Activated T-cell treated with anti-CD3 and anti-CD28 coated beads, Interleukin-2, amount 50 U/mL, for 4 hours (primary cell): ENCODE measurements at regions not wholly inside any gene's neighbourhood (a gene's known extent, or its start where the extent isn't known, plus 50 kb on each side); places are given as distances from the start of the nearest gene placed in this dataset.

Experiments
- ATAC-seq, 2 donors: fragments of 200-7000 bp; cut with Tn5 transposase; one replicate each; pipeline ENCODE4 v1.10.0; 2021
- DNase-seq: peaks from one replicate; pipeline ENCODE4 v3.0.0-alpha.2; 2020
- H3K27me3 Mint-ChIP-seq: one replicate; pipeline ENCODE4 v1.8.0; 2021; ENCODE audit warnings: low read depth, mixed read lengths
- H3K36me3 Mint-ChIP-seq: one replicate; pipeline ENCODE4 v1.8.0; 2022; ENCODE audit warnings: mixed read lengths; ENCODE audit not compliant: insufficient read depth
- H3K4me1 Mint-ChIP-seq: one replicate; pipeline ENCODE4 v1.8.0; 2021; ENCODE audit warnings: low read depth, mixed read lengths
- H3K4me3 Mint-ChIP-seq: one replicate; pipeline ENCODE4 v1.8.0; 2021; ENCODE audit warnings: mild to moderate bottlenecking, moderate library complexity, mixed read lengths
- H3K9me3 Mint-ChIP-seq: one replicate; pipeline ENCODE4 v1.8.0; 2021; ENCODE audit warnings: mixed read lengths

- H3K36me3 Mint-ChIP-seq: no peaks in the 10 kb centered on the region
- DNase-seq (no peak), ATAC-seq (no peak)
- H3K27me3 Mint-ChIP-seq: no peaks in the 10 kb centered on the region
- peaks cover 16% of the 10 kb centered on the region for H3K9me3 Mint-ChIP-seq
- no peaks in the 10 kb centered on the region for H3K4me1 Mint-ChIP-seq
- no peak overlapping the region for H3K4me3 Mint-ChIP-seq
Measured at GRCh38 chr2:81158505-81158904, 854.0 kb upstream of the LRRTM1 start.

- Mint-ChIP-seq H3K9me3 (peaks cover 27% of the 10 kb centered on the region), H3K4me3 (no peak overlapping the region), H3K27me3 (no peaks in the 10 kb centered on the region), H3K36me3 (no peaks in the 10 kb centered on the region), H3K4me1 (no peaks in the 10 kb centered on the region)
- no peak for DNase-seq
- ATAC-seq: no peak
Measured at GRCh38 chr2:81148323-81148722, 843.8 kb upstream of the LRRTM1 start.

DNA sequence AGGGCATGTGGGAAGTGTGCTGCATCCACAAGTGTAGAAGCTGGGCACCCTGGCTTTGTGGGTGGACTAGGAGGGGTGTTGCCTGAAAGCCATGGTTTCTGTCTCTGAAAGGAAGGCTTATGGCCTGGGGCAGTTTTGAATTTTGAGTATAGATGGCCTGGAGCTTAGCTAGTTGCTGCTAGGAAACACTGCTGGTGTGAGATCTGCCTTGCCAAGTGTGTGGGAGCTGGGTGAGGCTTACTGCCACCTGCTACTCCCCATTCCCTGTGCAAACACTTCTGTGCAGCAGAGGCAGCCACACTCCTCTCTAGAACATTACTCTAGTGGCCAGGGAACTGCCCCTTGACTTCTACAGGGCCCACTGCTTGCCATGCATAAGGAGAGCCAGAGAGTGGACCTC lies 831.7 kb upstream of the LRRTM1 start:
- no peak for DNase-seq
- no peak for ATAC-seq
- Mint-ChIP-seq H3K4me1 (no peaks in the 10 kb centered on the region), H3K36me3 (no peaks in the 10 kb centered on the region), H3K9me3 (peaks cover 16% of the 10 kb centered on the region), H3K4me3 (no peak overlapping the region), H3K27me3 (no peaks in the 10 kb centered on the region)

DNA sequence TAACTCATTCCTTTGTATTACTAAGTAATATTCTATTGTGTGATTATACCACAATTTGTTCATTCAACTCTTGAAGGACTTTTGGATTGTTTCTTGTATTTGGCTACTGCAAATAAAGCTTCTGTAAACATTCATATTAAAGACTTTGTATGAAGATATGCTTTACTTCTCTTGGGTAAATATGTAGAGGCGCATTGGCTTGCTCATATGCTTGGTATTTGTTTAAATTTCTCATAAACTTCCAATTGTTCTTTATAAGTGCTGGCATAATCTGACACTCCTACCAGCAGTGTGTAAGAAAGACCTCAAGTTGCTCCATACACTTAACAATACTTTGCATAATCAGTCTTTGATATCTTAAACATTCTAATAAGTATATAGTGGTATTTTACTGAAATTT lies 792.8 kb upstream of the LRRTM1 start:
- Mint-ChIP-seq H3K9me3 (peaks cover 16% of the 10 kb centered on the region), H3K27me3 (no peaks in the 10 kb centered on the region), H3K36me3 (no peaks in the 10 kb centered on the region), H3K4me1 (no peaks in the 10 kb centered on the region), H3K4me3 (no peak overlapping the region)
- no peak for ATAC-seq
- no peak for DNase-seq

- DNase-seq (no peak), ATAC-seq (no peak)
- H3K36me3 Mint-ChIP-seq: no peaks in the 10 kb centered on the region
- no peaks in the 10 kb centered on the region for H3K4me1 Mint-ChIP-seq
- H3K27me3 Mint-ChIP-seq: no peaks in the 10 kb centered on the region
- H3K4me3 Mint-ChIP-seq: no peak overlapping the region
- peaks cover 16% of the 10 kb centered on the region for H3K9me3 Mint-ChIP-seq
Measured at GRCh38 chr2:81093031-81093430, 788.5 kb upstream of the LRRTM1 start.

DNA sequence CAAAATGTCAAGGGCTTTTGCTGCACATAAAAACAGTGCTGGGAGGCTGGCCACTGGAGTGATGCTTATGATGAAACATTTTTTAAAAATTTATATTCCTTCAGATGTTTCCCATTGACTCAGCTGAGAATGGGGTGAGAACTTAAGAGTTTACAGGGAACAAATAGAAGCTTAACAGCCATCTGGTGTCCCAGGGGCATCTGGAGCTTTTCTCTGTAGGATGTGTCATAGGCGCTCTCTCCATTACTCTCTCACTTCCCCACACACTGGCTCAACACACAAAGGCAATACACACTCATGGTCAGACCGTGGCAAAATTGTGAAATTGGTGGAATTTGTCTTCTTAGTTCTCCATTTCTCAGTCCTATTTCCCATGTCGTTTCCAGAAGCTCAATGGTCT lies 783.1 kb upstream of the LRRTM1 start:
- no peak for ATAC-seq
- no peak overlapping the region for H3K4me3 Mint-ChIP-seq
- no peak for DNase-seq
- no peaks in the 10 kb centered on the region for H3K36me3 Mint-ChIP-seq
- H3K4me1 Mint-ChIP-seq: no peaks in the 10 kb centered on the region
- H3K27me3 Mint-ChIP-seq: no peaks in the 10 kb centered on the region
- H3K9me3 Mint-ChIP-seq: peaks cover 14% of the 10 kb centered on the region

- Mint-ChIP-seq H3K4me1 (no peaks in the 10 kb centered on the region), H3K27me3 (no peaks in the 10 kb centered on the region), H3K36me3 (no peaks in the 10 kb centered on the region), H3K4me3 (no peak overlapping the region), H3K9me3 (peaks cover 20% of the 10 kb centered on the region)
- DNase-seq (no peak), ATAC-seq (no peak)
Measured at GRCh38 chr2:81084101-81084500, 779.5 kb upstream of the LRRTM1 start.

DNA sequence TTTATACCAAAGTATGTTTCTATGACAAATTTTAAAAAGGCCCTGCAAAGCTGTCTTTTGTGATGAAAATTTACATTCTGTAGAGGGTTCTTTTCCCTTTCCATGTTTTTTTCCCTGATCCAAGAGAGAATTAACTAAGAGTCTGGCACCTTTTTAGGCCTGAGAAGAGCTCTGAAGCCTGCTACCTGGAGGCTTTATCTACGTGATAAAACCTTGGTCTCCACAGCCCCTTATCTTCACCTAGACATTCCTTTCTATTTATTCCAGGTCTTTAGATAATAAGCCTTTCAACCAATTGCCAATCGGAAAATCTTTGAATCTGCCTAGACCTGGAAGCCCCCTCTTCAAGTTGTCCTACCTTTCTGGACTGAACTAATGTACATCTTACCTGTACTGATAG lies 774.1 kb upstream of the LRRTM1 start:
- Mint-ChIP-seq H3K36me3 (no peaks in the 10 kb centered on the region), H3K4me3 (no peak overlapping the region), H3K27me3 (no peaks in the 10 kb centered on the region), H3K9me3 (peaks cover 19% of the 10 kb centered on the region), H3K4me1 (no peaks in the 10 kb centered on the region)
- DNase-seq (no peak), ATAC-seq (no peak)

GRCh38 chr2:81078102-81078501 lies 773.5 kb upstream of the LRRTM1 start:
- Mint-ChIP-seq H3K9me3 (peaks cover 18% of the 10 kb centered on the region), H3K27me3 (no peaks in the 10 kb centered on the region), H3K4me1 (no peaks in the 10 kb centered on the region), H3K4me3 (no peak overlapping the region), H3K36me3 (no peaks in the 10 kb centered on the region)
- no peak for ATAC-seq
- DNase-seq: no peak

DNA sequence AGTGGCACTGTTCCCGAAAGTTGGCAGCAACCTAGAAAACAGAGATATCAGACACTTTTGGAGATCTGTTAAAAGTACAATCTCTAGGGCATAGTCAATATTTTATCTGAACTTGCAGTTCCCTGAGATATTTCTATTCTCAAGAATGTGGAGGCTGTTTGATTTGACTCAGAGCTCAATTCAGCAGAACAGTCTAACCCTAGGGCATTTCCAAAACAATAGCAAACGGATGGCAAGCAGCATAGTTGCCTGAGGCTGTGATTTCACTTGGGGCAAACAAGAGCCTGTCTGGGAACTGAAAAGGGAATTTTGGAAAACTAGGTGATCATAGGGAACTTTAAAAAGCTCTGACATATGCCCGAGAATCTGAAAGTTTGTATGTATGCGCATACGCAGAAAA lies 772.8 kb upstream of the LRRTM1 start:
- DNase-seq (no peak), ATAC-seq (no peak)
- Mint-ChIP-seq H3K4me3 (no peak overlapping the region), H3K27me3 (no peaks in the 10 kb centered on the region), H3K9me3 (peaks cover 15% of the 10 kb centered on the region), H3K4me1 (no peaks in the 10 kb centered on the region), H3K36me3 (no peaks in the 10 kb centered on the region)

DNA sequence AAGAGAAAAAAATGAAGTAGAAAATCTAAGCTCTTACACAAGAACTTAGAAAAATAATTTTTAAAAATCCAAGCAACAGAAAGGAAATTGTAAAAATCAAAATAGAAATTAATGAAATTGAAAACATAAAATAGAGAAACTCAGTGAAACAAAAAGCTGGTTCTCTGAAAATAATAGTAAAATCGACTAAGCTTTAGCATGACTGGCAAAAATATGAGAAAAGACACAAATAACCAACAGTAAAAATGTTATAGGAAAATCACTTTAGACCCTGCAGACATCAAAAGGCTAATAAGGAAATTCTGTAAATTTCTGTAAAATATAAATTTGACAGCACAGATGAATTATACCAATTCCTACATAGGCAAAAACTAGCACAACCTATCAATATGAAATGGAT lies 768.9 kb upstream of the LRRTM1 start:
- H3K36me3 Mint-ChIP-seq: no peaks in the 10 kb centered on the region
- H3K27me3 Mint-ChIP-seq: no peaks in the 10 kb centered on the region
- DNase-seq (no peak), ATAC-seq (no peak)
- H3K9me3 Mint-ChIP-seq: peaks cover 4% of the 10 kb centered on the region
- no peak overlapping the region for H3K4me3 Mint-ChIP-seq
- H3K4me1 Mint-ChIP-seq: no peaks in the 10 kb centered on the region

DNA sequence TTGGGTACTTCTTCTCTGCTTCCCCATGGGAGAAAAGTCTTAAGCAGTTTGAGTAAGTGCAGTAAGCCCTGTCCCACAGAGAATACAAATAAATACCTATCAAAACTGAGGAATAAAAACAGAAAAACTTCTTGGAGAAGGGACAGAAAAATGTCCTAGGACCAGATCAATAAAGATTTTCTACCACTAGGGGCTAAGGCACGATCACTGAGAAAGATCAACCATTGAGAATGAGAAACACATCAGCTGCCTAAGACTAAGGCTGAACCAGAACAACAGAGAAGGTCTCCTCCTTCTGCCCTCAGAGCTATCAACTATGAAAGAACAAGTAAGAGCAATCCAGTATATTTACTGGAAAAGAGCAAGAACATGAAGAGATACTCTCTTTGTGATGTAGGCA lies 763.6 kb upstream of the LRRTM1 start:
- no peak overlapping the region for H3K4me3 Mint-ChIP-seq
- no peaks in the 10 kb centered on the region for H3K27me3 Mint-ChIP-seq
- H3K9me3 Mint-ChIP-seq: peaks cover 15% of the 10 kb centered on the region
- H3K36me3 Mint-ChIP-seq: no peaks in the 10 kb centered on the region
- H3K4me1 Mint-ChIP-seq: no peaks in the 10 kb centered on the region
- ATAC-seq: no peak
- no peak for DNase-seq

DNA sequence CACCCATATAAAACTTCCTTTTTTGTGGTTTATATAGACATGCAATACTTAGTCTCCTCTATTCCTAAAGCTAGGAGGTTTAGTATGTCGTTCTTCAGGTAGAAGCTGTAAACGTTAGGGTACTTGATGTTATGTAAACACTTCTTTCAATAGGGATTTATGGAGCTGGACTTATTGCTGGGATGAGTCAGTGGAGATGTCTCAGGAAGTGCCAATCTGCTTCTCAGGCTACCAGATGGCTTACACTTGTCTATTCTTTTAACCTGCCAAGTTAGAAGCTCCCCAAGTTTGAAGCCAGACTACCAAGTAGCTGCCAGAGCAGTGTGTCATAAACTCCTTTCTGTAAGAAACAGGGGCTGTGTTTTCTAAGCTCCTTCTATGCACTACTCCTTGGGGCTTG lies 756.5 kb upstream of the LRRTM1 start:
- ATAC-seq: no peak
- no peaks in the 10 kb centered on the region for H3K36me3 Mint-ChIP-seq
- no peaks in the 10 kb centered on the region for H3K4me1 Mint-ChIP-seq
- H3K27me3 Mint-ChIP-seq: no peaks in the 10 kb centered on the region
- H3K4me3 Mint-ChIP-seq: no peak overlapping the region
- H3K9me3 Mint-ChIP-seq: peaks cover 29% of the 10 kb centered on the region
- DNase-seq: no peak

GRCh38 chr2:81050580-81051095 lies 746.1 kb upstream of the LRRTM1 start:
- Mint-ChIP-seq H3K27me3 (no peaks in the 10 kb centered on the region), H3K36me3 (no peaks in the 10 kb centered on the region), H3K4me1 (no peaks in the 10 kb centered on the region), H3K4me3 (no peak overlapping the region), H3K9me3 (peaks cover 11% of the 10 kb centered on the region)
- no peak for ATAC-seq
- no peak for DNase-seq

- Mint-ChIP-seq H3K36me3 (no peaks in the 10 kb centered on the region), H3K4me3 (no peak overlapping the region), H3K27me3 (no peaks in the 10 kb centered on the region), H3K9me3 (peaks cover 29% of the 10 kb centered on the region), H3K4me1 (no peaks in the 10 kb centered on the region)
- ATAC-seq: no peak
- DNase-seq: no peak
Measured at GRCh38 chr2:81043681-81044080, 739.1 kb upstream of the LRRTM1 start.

GRCh38 chr2:81007104-81007503 lies 702.6 kb upstream of the LRRTM1 start:
- DNase-seq (no peak), ATAC-seq (no peak)
- peaks cover 17% of the 10 kb centered on the region for H3K9me3 Mint-ChIP-seq
- no peaks in the 10 kb centered on the region for H3K36me3 Mint-ChIP-seq
- H3K4me1 Mint-ChIP-seq: no peaks in the 10 kb centered on the region
- H3K4me3 Mint-ChIP-seq: no peak overlapping the region
- no peaks in the 10 kb centered on the region for H3K27me3 Mint-ChIP-seq
